Activated CD8-positive, alpha-beta T cell treated with anti-CD3 and anti-CD28 coated beads, Interleukin-2, amount 10 ng/mL, durations not matched to agents 7 days and 5 days (primary cell): ENCODE measurements at regions not wholly inside any gene's neighbourhood (a gene's known extent, or its start where the extent isn't known, plus 50 kb on each side); places are given as distances from the start of the nearest gene placed in this dataset.
A peak's percentile ranks its signal among the peaks of the same experiment; 100 is the strongest.

Experiments
- ATAC-seq: fragments of 150-1000 bp; cut with Tn5 transposase; one replicate; pipeline ENCODE4 v1.10.0; 2021; ENCODE audit warnings: moderate library complexity
- CTCF ChIA-PET: fragments of 350-600 bp; sonication (Branson Sonifier 250); formaldehyde crosslinking; loops from one replicate; lab custom pipeline; 2021; ENCODE audit warnings: antibody characterized with exemption; lab: Charles Lee
- POLR2A ChIA-PET: fragments of 350-600 bp; sonication (Branson Sonifier 250); formaldehyde crosslinking; loops from one replicate; lab custom pipeline; 2021; ENCODE audit warnings: antibody characterized with exemption; lab: Charles Lee
- DNase-seq: peaks from one replicate; pipeline ENCODE4 v3.0.0-alpha.2; 2020
- H3K27ac Mint-ChIP-seq: one replicate; pipeline ENCODE4 v1.8.0; 2021; ENCODE audit warnings: mild to moderate bottlenecking, mixed read lengths
- H3K27me3 Mint-ChIP-seq: one replicate; pipeline ENCODE4 v1.8.0; 2021; ENCODE audit warnings: low read depth, mixed read lengths
- H3K36me3 Mint-ChIP-seq: one replicate; pipeline ENCODE4 v1.8.0; 2021; ENCODE audit warnings: low read depth, mixed read lengths
- H3K4me1 Mint-ChIP-seq: one replicate; pipeline ENCODE4 v1.8.0; 2021; ENCODE audit warnings: low read depth, mixed read lengths
- H3K4me3 Mint-ChIP-seq: one replicate; pipeline ENCODE4 v1.8.0; 2021; ENCODE audit warnings: mild to moderate bottlenecking, mixed read lengths
- H3K9me3 Mint-ChIP-seq: one replicate; pipeline ENCODE4 v1.8.0; 2022; ENCODE audit warnings: mixed read lengths; ENCODE audit not compliant: insufficient read depth

- Mint-ChIP-seq H3K4me1 (no peaks in the 10 kb centered on the region), H3K27me3 (no peaks in the 10 kb centered on the region), H3K27ac (no peak overlapping the region), H3K9me3 (no peaks in the 10 kb centered on the region), H3K4me3 (no peak overlapping the region), H3K36me3 (no peaks in the 10 kb centered on the region)
- CTCF ChIA-PET = no interaction called here
- POLR2A ChIA-PET = no interaction called here
- no peak for ATAC-seq
- DNase-seq = no peak
These were observed 957.2 kb downstream of the BRD1 start for GRCh38 chr22:48870436-48870835.

- ATAC-seq (no peak), DNase-seq (no peak)
- Mint-ChIP-seq H3K4me3 (no peak overlapping the region), H3K27me3 (no peaks in the 10 kb centered on the region), H3K36me3 (no peaks in the 10 kb centered on the region), H3K4me1 (no peaks in the 10 kb centered on the region), H3K27ac (no peak overlapping the region), H3K9me3 (no peaks in the 10 kb centered on the region)
- POLR2A ChIA-PET = no interaction called here
- CTCF ChIA-PET = no interaction called here
These were observed 957.9 kb downstream of the BRD1 start for GRCh38 chr22:48869788-48870187.

- DNase-seq (no peak), ATAC-seq (no peak)
- Mint-ChIP-seq H3K4me1 (no peaks in the 10 kb centered on the region), H3K27ac (no peak overlapping the region), H3K9me3 (no peaks in the 10 kb centered on the region), H3K4me3 (no peak overlapping the region), H3K27me3 (no peaks in the 10 kb centered on the region), H3K36me3 (no peaks in the 10 kb centered on the region)
- ChIA-PET POLR2A (no interaction called here), CTCF (no interaction called here)
These were observed 958.5 kb downstream of the BRD1 start for GRCh38 chr22:48869161-48869560.

- DNase-seq = no peak
- H3K4me3 Mint-ChIP-seq = no peak overlapping the region
- H3K36me3 Mint-ChIP-seq = no peaks in the 10 kb centered on the region
- H3K27ac Mint-ChIP-seq = no peak overlapping the region
- no peaks in the 10 kb centered on the region for H3K4me1 Mint-ChIP-seq
- ChIA-PET CTCF (no interaction called here), POLR2A (no interaction called here)
- ATAC-seq = no peak
- no peaks in the 10 kb centered on the region for H3K9me3 Mint-ChIP-seq
- no peaks in the 10 kb centered on the region for H3K27me3 Mint-ChIP-seq
These were observed 959.1 kb downstream of the BRD1 start for GRCh38 chr22:48868554-48868953.

- Mint-ChIP-seq H3K27me3 (no peaks in the 10 kb centered on the region), H3K4me3 (no peak overlapping the region), H3K27ac (no peak overlapping the region), H3K4me1 (no peaks in the 10 kb centered on the region), H3K9me3 (no peaks in the 10 kb centered on the region), H3K36me3 (no peaks in the 10 kb centered on the region)
- ChIA-PET POLR2A (no interaction called here), CTCF (no interaction called here)
- no peak for ATAC-seq
- no peak for DNase-seq
These were observed 959.8 kb downstream of the BRD1 start for GRCh38 chr22:48867891-48868290.

- Mint-ChIP-seq H3K27ac (no peak overlapping the region), H3K36me3 (no peaks in the 10 kb centered on the region), H3K9me3 (no peaks in the 10 kb centered on the region), H3K4me1 (no peaks in the 10 kb centered on the region), H3K27me3 (no peaks in the 10 kb centered on the region), H3K4me3 (no peak overlapping the region)
- POLR2A ChIA-PET = no interaction called here
- no peak for DNase-seq
- no peak for ATAC-seq
- CTCF ChIA-PET = no interaction called here
These were observed 960.6 kb downstream of the BRD1 start for GRCh38 chr22:48866906-48867681.

GRCh38 chr22:48864748-48865147, 962.9 kb downstream of the BRD1 start:
- no peaks in the 10 kb centered on the region for H3K4me1 Mint-ChIP-seq
- CTCF ChIA-PET = no interaction called here
- H3K36me3 Mint-ChIP-seq = no peaks in the 10 kb centered on the region
- POLR2A ChIA-PET = no interaction called here
- no peak overlapping the region for H3K4me3 Mint-ChIP-seq
- no peaks in the 10 kb centered on the region for H3K9me3 Mint-ChIP-seq
- DNase-seq (no peak), ATAC-seq (no peak)
- no peak overlapping the region for H3K27ac Mint-ChIP-seq
- H3K27me3 Mint-ChIP-seq = no peaks in the 10 kb centered on the region

GRCh38 chr22:48863965-48864528, 963.6 kb downstream of the BRD1 start:
- H3K4me3 Mint-ChIP-seq = no peak overlapping the region
- no peak for ATAC-seq
- H3K27me3 Mint-ChIP-seq = no peaks in the 10 kb centered on the region
- no peak overlapping the region for H3K27ac Mint-ChIP-seq
- H3K9me3 Mint-ChIP-seq = no peaks in the 10 kb centered on the region
- CTCF ChIA-PET = no interaction called here
- H3K4me1 Mint-ChIP-seq = no peaks in the 10 kb centered on the region
- no peak for DNase-seq
- no peaks in the 10 kb centered on the region for H3K36me3 Mint-ChIP-seq
- POLR2A ChIA-PET = no interaction called here

GRCh38 chr22:48860557-48860956, 967.1 kb downstream of the BRD1 start:
- Mint-ChIP-seq H3K9me3 (no peaks in the 10 kb centered on the region), H3K36me3 (no peaks in the 10 kb centered on the region), H3K4me3 (no peak overlapping the region), H3K4me1 (no peaks in the 10 kb centered on the region), H3K27me3 (no peaks in the 10 kb centered on the region), H3K27ac (no peak overlapping the region)
- no peak for DNase-seq
- POLR2A ChIA-PET = no interaction called here
- CTCF ChIA-PET = no interaction called here
- no peak for ATAC-seq

- ATAC-seq = no peak
These were observed 968.8 kb downstream of the BRD1 start for GRCh38 chr22:48858856-48859255.

GRCh38 chr22:48858121-48858520, 969.6 kb downstream of the BRD1 start:
- CTCF ChIA-PET = interaction anchor here (0.6 kb wide), 1 partner anchor 343 kb away, joined by 3 read pairs; no protein-coding TSS in a partner anchor
- no peak overlapping the region for H3K4me3 Mint-ChIP-seq
- POLR2A ChIA-PET = no interaction called here
- no peaks in the 10 kb centered on the region for H3K9me3 Mint-ChIP-seq
- H3K4me1 Mint-ChIP-seq = no peaks in the 10 kb centered on the region
- no peak overlapping the region for H3K27ac Mint-ChIP-seq
- no peaks in the 10 kb centered on the region for H3K36me3 Mint-ChIP-seq
- no peaks in the 10 kb centered on the region for H3K27me3 Mint-ChIP-seq
- no peak for DNase-seq
- no peak for ATAC-seq

More at GRCh38 chr22:48858856-48859255, 968.8 kb downstream of the BRD1 start:
- Mint-ChIP-seq H3K27ac (no peak overlapping the region), H3K4me3 (no peak overlapping the region), H3K4me1 (no peaks in the 10 kb centered on the region), H3K9me3 (no peaks in the 10 kb centered on the region), H3K27me3 (no peaks in the 10 kb centered on the region), H3K36me3 (no peaks in the 10 kb centered on the region)
- ChIA-PET CTCF (interaction anchor here (0.6 kb wide), 1 partner anchor 342 kb away, joined by 3 read pairs; no protein-coding TSS in a partner anchor), POLR2A (no interaction called here)
- no peak for DNase-seq

GRCh38 chr22:48857202-48857805, 970.4 kb downstream of the BRD1 start:
- peak overlapping the region; percentile 34 for H3K27ac Mint-ChIP-seq
- CTCF ChIA-PET = no interaction called here
- no peaks in the 10 kb centered on the region for H3K4me1 Mint-ChIP-seq
- no peaks in the 10 kb centered on the region for H3K36me3 Mint-ChIP-seq
- H3K27me3 Mint-ChIP-seq = no peaks in the 10 kb centered on the region
- H3K9me3 Mint-ChIP-seq = no peaks in the 10 kb centered on the region
- POLR2A ChIA-PET = no interaction called here
- ATAC-seq (no peak), DNase-seq (no peak)
- H3K4me3 Mint-ChIP-seq = no peak overlapping the region
